ENCODE measurements at regions not wholly inside any gene's neighbourhood (a gene's known extent, or its start where the extent isn't known, plus 50 kb on each side); places are given as distances from the start of the nearest gene placed in this dataset.

GRCh38 chr11:25298450-25298849 lies 801.6 kb downstream of the LUZP2 start:
- TF ChIP-seq CTCF (IDR thresholded peaks at IDR 0.05), result no peak
- Histone ChIP-seq H3K4me2 (ENCODE audit: low read length) (no peak overlapping the region), H3K9me3 (ENCODE audit: control insufficient read depth, low read length) (no peaks in the 10 kb centered on the region), H3K4me3 (ENCODE audit: low read depth, low read length) (no peak overlapping the region), H3K36me3 (ENCODE audit: control insufficient read depth, insufficient read depth, low read length) (no peaks in the 10 kb centered on the region), H3K4me1 (no peaks in the 10 kb centered on the region), H3K9ac (no peak overlapping the region), H2AFZ (no peak overlapping the region), H3K27me3 (ENCODE audit: control insufficient read depth, insufficient read depth, low read length) (no peaks in the 10 kb centered on the region), H3K79me2 (no peaks in the 10 kb centered on the region), H3K27ac (no peak overlapping the region)

DNA sequence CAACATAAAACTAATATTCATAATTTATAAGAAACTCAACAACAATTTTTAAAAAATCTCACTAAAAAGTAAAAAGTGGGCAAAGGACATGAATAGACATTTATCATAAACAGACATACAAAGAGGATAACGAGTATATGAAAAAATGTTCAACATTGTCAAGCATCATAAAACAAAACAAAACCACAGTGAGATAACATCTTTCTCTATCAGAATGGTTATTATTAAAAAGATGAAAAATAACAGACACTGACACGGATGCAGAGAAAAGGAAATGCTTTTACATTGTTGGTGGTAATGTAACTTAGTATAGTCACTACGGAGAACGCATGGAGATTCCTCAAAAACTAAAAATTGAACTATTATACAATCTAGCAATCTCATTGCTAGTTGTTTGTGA lies 813.0 kb downstream of the LUZP2 start:
- Histone ChIP-seq H3K9me3 (ENCODE audit: control insufficient read depth, low read length) (no peaks in the 10 kb centered on the region), H3K27me3 (ENCODE audit: control insufficient read depth, insufficient read depth, low read length) (no peaks in the 10 kb centered on the region), H3K36me3 (ENCODE audit: control insufficient read depth, insufficient read depth, low read length) (no peaks in the 10 kb centered on the region), H2AFZ (no peak overlapping the region), H3K4me2 (ENCODE audit: low read length) (no peak overlapping the region), H3K4me1 (no peaks in the 10 kb centered on the region), H3K9ac (no peak overlapping the region), H3K79me2 (no peaks in the 10 kb centered on the region), H3K4me3 (ENCODE audit: low read depth, low read length) (no peak overlapping the region), H3K27ac (no peak overlapping the region)
- no peak for TF ChIP-seq CTCF (IDR thresholded peaks at IDR 0.05)

DNA sequence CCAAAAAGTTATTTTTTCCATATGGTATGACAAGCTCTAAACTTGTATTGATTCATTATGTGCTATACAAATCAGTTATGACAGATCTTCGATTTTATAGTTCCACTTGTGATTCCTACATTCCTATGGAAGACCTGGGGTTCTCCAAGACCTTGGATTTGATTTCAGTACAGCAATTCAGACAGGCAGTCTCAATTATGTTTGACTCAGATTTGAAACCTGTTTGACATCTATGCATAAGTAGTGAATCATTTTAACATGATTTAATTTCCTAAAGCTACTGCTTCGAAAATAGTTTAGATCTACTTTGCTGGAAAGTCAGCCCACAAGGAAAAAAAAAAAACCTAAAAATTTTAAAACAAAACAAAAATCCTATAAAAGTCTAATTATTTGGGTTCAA lies 820.4 kb downstream of the LUZP2 start:
- H3K9me3 ChIP-seq (ENCODE audit: control insufficient read depth, low read length), result no peaks in the 10 kb centered on the region
- H3K4me2 ChIP-seq (ENCODE audit: low read length), result no peak overlapping the region
- no peak overlapping the region for H3K27ac ChIP-seq
- no peaks in the 10 kb centered on the region for H3K27me3 ChIP-seq (ENCODE audit: control insufficient read depth, insufficient read depth, low read length)
- TF ChIP-seq CTCF (IDR thresholded peaks at IDR 0.05), result no peak
- H3K36me3 ChIP-seq (ENCODE audit: control insufficient read depth, insufficient read depth, low read length), result no peaks in the 10 kb centered on the region
- H3K9ac ChIP-seq, result no peak overlapping the region
- H2AFZ ChIP-seq, result no peak overlapping the region
- no peak overlapping the region for H3K4me3 ChIP-seq (ENCODE audit: low read depth, low read length)
- no peaks in the 10 kb centered on the region for H3K4me1 ChIP-seq
- no peaks in the 10 kb centered on the region for H3K79me2 ChIP-seq

DNA sequence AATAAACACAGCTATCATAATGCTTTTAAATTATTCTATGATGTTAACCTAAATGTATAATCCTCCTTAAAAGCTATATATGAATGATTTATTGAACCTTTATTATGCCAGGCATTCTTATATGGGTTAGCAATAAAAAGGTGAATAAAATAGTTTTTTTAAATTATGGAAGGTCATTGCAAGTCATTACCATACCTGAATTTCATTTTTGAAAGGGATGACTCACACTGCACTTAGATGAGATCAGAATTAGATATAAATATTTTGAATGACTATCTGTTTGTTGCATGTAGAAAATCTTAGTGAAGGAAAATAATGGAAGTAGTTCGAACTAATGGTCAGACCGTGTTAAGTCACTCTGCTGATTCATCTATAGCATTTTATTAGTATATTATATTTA lies 822.3 kb downstream of the LUZP2 start:
- H3K27ac ChIP-seq, result no peak overlapping the region
- no peaks in the 10 kb centered on the region for H3K36me3 ChIP-seq (ENCODE audit: control insufficient read depth, insufficient read depth, low read length)
- H3K4me1 ChIP-seq, result no peaks in the 10 kb centered on the region
- no peak overlapping the region for H3K9ac ChIP-seq
- no peaks in the 10 kb centered on the region for H3K27me3 ChIP-seq (ENCODE audit: control insufficient read depth, insufficient read depth, low read length)
- no peak for TF ChIP-seq CTCF (IDR thresholded peaks at IDR 0.05)
- H3K9me3 ChIP-seq (ENCODE audit: control insufficient read depth, low read length), result no peaks in the 10 kb centered on the region
- H3K4me3 ChIP-seq (ENCODE audit: low read depth, low read length), result no peak overlapping the region
- H2AFZ ChIP-seq, result no peak overlapping the region
- H3K79me2 ChIP-seq, result no peaks in the 10 kb centered on the region
- no peak overlapping the region for H3K4me2 ChIP-seq (ENCODE audit: low read length)

GRCh38 chr11:25327656-25328055 lies 830.8 kb downstream of the LUZP2 start:
- H3K27ac ChIP-seq, result no peak overlapping the region

More at GRCh38 chr11:25327656-25328055, 830.8 kb downstream of the LUZP2 start:
- Histone ChIP-seq H2AFZ (no peak overlapping the region), H3K9me3 (ENCODE audit: control insufficient read depth, low read length) (no peaks in the 10 kb centered on the region), H3K36me3 (ENCODE audit: control insufficient read depth, insufficient read depth, low read length) (no peaks in the 10 kb centered on the region), H3K79me2 (no peaks in the 10 kb centered on the region), H3K27me3 (ENCODE audit: control insufficient read depth, insufficient read depth, low read length) (no peaks in the 10 kb centered on the region), H3K4me2 (ENCODE audit: low read length) (no peak overlapping the region), H3K4me3 (ENCODE audit: low read depth, low read length) (no peak overlapping the region), H3K9ac (no peak overlapping the region), H3K4me1 (no peaks in the 10 kb centered on the region)
- no peak for TF ChIP-seq CTCF (IDR thresholded peaks at IDR 0.05)
